Stimulated activated effector memory CD8-positive, alpha-beta T cell treated with anti-CD3 and anti-CD28 coated beads, Interleukin-12 subunit alpha, Interleukin-12 subunit beta, amount 100 ng/mL, for 72 hours (primary cell): ENCODE measurements at regions not wholly inside any gene's neighbourhood (a gene's known extent, or its start where the extent isn't known, plus 50 kb on each side); places are given as distances from the start of the nearest gene placed in this dataset.

Experiments
- ATAC-seq: fragments of 150-1000 bp; cut with Tn5 transposase; 2 replicates; pipeline ENCODE4 v1.10.0; 2021
- DNase-seq, 2 donors: peaks; one replicate each; pipeline ENCODE4 v3.0.0; 2021 to 2022; ENCODE audit warnings: low spot score in 2 of 2
- H3K27ac Mint-ChIP-seq: one replicate; pipeline ENCODE4 v1.8.0; 2022; ENCODE audit warnings: mild to moderate bottlenecking, mixed read lengths
- H3K36me3 Mint-ChIP-seq: one replicate; pipeline ENCODE4 v1.8.0; 2022; ENCODE audit warnings: mild to moderate bottlenecking, mixed read lengths
- H3K4me1 Mint-ChIP-seq: one replicate; pipeline ENCODE4 v1.8.0; 2022; ENCODE audit warnings: mixed read lengths
- H3K4me3 Mint-ChIP-seq: one replicate; pipeline ENCODE4 v1.8.0; 2022; ENCODE audit warnings: mild to moderate bottlenecking, mixed read lengths
- H3K9me3 Mint-ChIP-seq: one replicate; pipeline ENCODE4 v1.8.0; 2022; ENCODE audit warnings: mixed read lengths

GRCh38 chr1:14236097-14236496 lies 362.4 kb upstream of the KAZN start:
- no peak for ATAC-seq
- no peaks in the 10 kb centered on the region for H3K9me3 Mint-ChIP-seq
- H3K4me3 Mint-ChIP-seq: no peak overlapping the region
- no peaks in the 10 kb centered on the region for H3K4me1 Mint-ChIP-seq
- H3K27ac Mint-ChIP-seq: no peak overlapping the region
- no peaks in the 10 kb centered on the region for H3K36me3 Mint-ChIP-seq
- no peak for DNase-seq

GRCh38 chr1:14238472-14239307 lies 359.8 kb upstream of the KAZN start:
- H3K4me1 Mint-ChIP-seq: no peaks in the 10 kb centered on the region
- no peaks in the 10 kb centered on the region for H3K9me3 Mint-ChIP-seq
- no peak for ATAC-seq
- no peaks in the 10 kb centered on the region for H3K36me3 Mint-ChIP-seq
- no peak overlapping the region for H3K4me3 Mint-ChIP-seq
- no peak overlapping the region for H3K27ac Mint-ChIP-seq
- no peak for DNase-seq

- no peak for DNase-seq
- Mint-ChIP-seq H3K9me3 (no peaks in the 10 kb centered on the region), H3K4me1 (no peaks in the 10 kb centered on the region), H3K4me3 (no peak overlapping the region), H3K27ac (no peak overlapping the region), H3K36me3 (no peaks in the 10 kb centered on the region)
- no peak for ATAC-seq
Observed at GRCh38 chr1:14240265-14240664, 358.2 kb upstream of the KAZN start.

GRCh38 chr1:14242123-14242522 lies 356.4 kb upstream of the KAZN start:
- DNase-seq: no peak
- no peaks in the 10 kb centered on the region for H3K9me3 Mint-ChIP-seq

GRCh38 chr1:14242870-14243269 lies 355.6 kb upstream of the KAZN start:
- H3K9me3 Mint-ChIP-seq: no peaks in the 10 kb centered on the region
- H3K4me1 Mint-ChIP-seq: no peaks in the 10 kb centered on the region
- H3K27ac Mint-ChIP-seq: no peak overlapping the region
- H3K36me3 Mint-ChIP-seq: no peaks in the 10 kb centered on the region
- no peak overlapping the region for H3K4me3 Mint-ChIP-seq
- no peak for ATAC-seq
- no peak for DNase-seq

More at GRCh38 chr1:14242123-14242522, 356.4 kb upstream of the KAZN start:
- Mint-ChIP-seq H3K27ac (no peak overlapping the region), H3K4me3 (no peak overlapping the region), H3K36me3 (no peaks in the 10 kb centered on the region), H3K4me1 (no peaks in the 10 kb centered on the region)
- no peak for ATAC-seq

- ATAC-seq (no peak), DNase-seq (no peak)
- H3K4me1 Mint-ChIP-seq: no peaks in the 10 kb centered on the region
- no peaks in the 10 kb centered on the region for H3K36me3 Mint-ChIP-seq
- no peaks in the 10 kb centered on the region for H3K9me3 Mint-ChIP-seq
- no peak overlapping the region for H3K4me3 Mint-ChIP-seq
- H3K27ac Mint-ChIP-seq: no peak overlapping the region
Observed at GRCh38 chr1:14245954-14246353, 352.5 kb upstream of the KAZN start.

- Mint-ChIP-seq H3K4me3 (no peak overlapping the region), H3K36me3 (no peaks in the 10 kb centered on the region)
- DNase-seq: no peak
Observed at GRCh38 chr1:14246471-14246870, 352.0 kb upstream of the KAZN start.

GRCh38 chr1:14247666-14248065 lies 350.8 kb upstream of the KAZN start:
- ATAC-seq (no peak), DNase-seq (no peak)
- Mint-ChIP-seq H3K4me3 (no peak overlapping the region), H3K4me1 (no peaks in the 10 kb centered on the region), H3K27ac (no peak overlapping the region), H3K36me3 (no peaks in the 10 kb centered on the region), H3K9me3 (no peaks in the 10 kb centered on the region)

More at GRCh38 chr1:14246471-14246870, 352.0 kb upstream of the KAZN start:
- H3K9me3 Mint-ChIP-seq: no peaks in the 10 kb centered on the region
- no peak overlapping the region for H3K27ac Mint-ChIP-seq
- no peak for ATAC-seq
- no peaks in the 10 kb centered on the region for H3K4me1 Mint-ChIP-seq

- ATAC-seq (no peak), DNase-seq (no peak)
- Mint-ChIP-seq H3K4me1 (no peaks in the 10 kb centered on the region), H3K4me3 (no peak overlapping the region), H3K27ac (no peak overlapping the region), H3K9me3 (peaks cover 4% of the 10 kb centered on the region), H3K36me3 (no peaks in the 10 kb centered on the region)
Observed at GRCh38 chr1:14251871-14252270, 346.6 kb upstream of the KAZN start.

- no peaks in the 10 kb centered on the region for H3K36me3 Mint-ChIP-seq
- no peak overlapping the region for H3K4me3 Mint-ChIP-seq
- H3K4me1 Mint-ChIP-seq: no peaks in the 10 kb centered on the region
- H3K9me3 Mint-ChIP-seq: peaks cover 4% of the 10 kb centered on the region
- H3K27ac Mint-ChIP-seq: no peak overlapping the region
- no peak for DNase-seq
- no peak for ATAC-seq
Observed at GRCh38 chr1:14253676-14254075, 344.8 kb upstream of the KAZN start.

GRCh38 chr1:14254251-14254650 lies 344.2 kb upstream of the KAZN start:
- Mint-ChIP-seq H3K36me3 (no peaks in the 10 kb centered on the region), H3K27ac (no peak overlapping the region), H3K4me3 (no peak overlapping the region), H3K4me1 (no peaks in the 10 kb centered on the region), H3K9me3 (peaks cover 4% of the 10 kb centered on the region)
- DNase-seq (no peak), ATAC-seq (no peak)

- DNase-seq (no peak), ATAC-seq (no peak)
- Mint-ChIP-seq H3K4me3 (no peak overlapping the region), H3K27ac (no peak overlapping the region), H3K36me3 (no peaks in the 10 kb centered on the region), H3K9me3 (peaks cover 4% of the 10 kb centered on the region), H3K4me1 (no peaks in the 10 kb centered on the region)
Observed at GRCh38 chr1:14255233-14255632, 343.3 kb upstream of the KAZN start.

GRCh38 chr1:14255711-14256110 lies 342.8 kb upstream of the KAZN start:
- H3K36me3 Mint-ChIP-seq: no peaks in the 10 kb centered on the region
- no peak overlapping the region for H3K27ac Mint-ChIP-seq
- H3K4me1 Mint-ChIP-seq: no peaks in the 10 kb centered on the region
- peaks cover 4% of the 10 kb centered on the region for H3K9me3 Mint-ChIP-seq
- no peak for ATAC-seq
- no peak overlapping the region for H3K4me3 Mint-ChIP-seq
- no peak for DNase-seq

GRCh38 chr1:14259191-14259757 lies 339.2 kb upstream of the KAZN start:
- no peaks in the 10 kb centered on the region for H3K36me3 Mint-ChIP-seq
- no peak overlapping the region for H3K27ac Mint-ChIP-seq
- DNase-seq (no peak), ATAC-seq (no peak)
- no peaks in the 10 kb centered on the region for H3K4me1 Mint-ChIP-seq
- H3K9me3 Mint-ChIP-seq: peaks cover 4% of the 10 kb centered on the region
- H3K4me3 Mint-ChIP-seq: no peak overlapping the region

- no peak for ATAC-seq
- Mint-ChIP-seq H3K4me1 (no peaks in the 10 kb centered on the region), H3K36me3 (no peaks in the 10 kb centered on the region), H3K9me3 (peaks cover 4% of the 10 kb centered on the region), H3K4me3 (no peak overlapping the region), H3K27ac (no peak overlapping the region)
- no peak for DNase-seq
Observed at GRCh38 chr1:14260480-14260879, 338.0 kb upstream of the KAZN start.

- H3K9me3 Mint-ChIP-seq: no peaks in the 10 kb centered on the region
- H3K4me3 Mint-ChIP-seq: no peak overlapping the region
- DNase-seq (no peak), ATAC-seq (no peak)
- H3K4me1 Mint-ChIP-seq: no peaks in the 10 kb centered on the region
- no peaks in the 10 kb centered on the region for H3K36me3 Mint-ChIP-seq
- H3K27ac Mint-ChIP-seq: no peak overlapping the region
Observed at GRCh38 chr1:14261395-14261794, 337.1 kb upstream of the KAZN start.
